Cardiac septum (tissue), 1 donor: ENCODE measurements at regions not wholly inside any gene's neighbourhood (a gene's known extent, or its start where the extent isn't known, plus 50 kb on each side); places are given as distances from the start of the nearest gene placed in this dataset.

Experiments used
- DNase-seq: peaks from one replicate; pipeline ENCODE4 v3.0.0-alpha.2; 2020; ENCODE audit warnings: low spot score
- intact Hi-C: fragments of 100-400 bp; cut with DNase I; formaldehyde crosslinking; loops from one replicate; pipeline ENCODE4 v1.14.0; 2022
- donor health status: DM: no; HTN: no; CAD: no.

GRCh38 chr12:126156806-126157574 lies 1091.8 kb downstream of the AACS start:
- DNase-seq, result no peak
- intact Hi-C loops, result no loop called here

DNA sequence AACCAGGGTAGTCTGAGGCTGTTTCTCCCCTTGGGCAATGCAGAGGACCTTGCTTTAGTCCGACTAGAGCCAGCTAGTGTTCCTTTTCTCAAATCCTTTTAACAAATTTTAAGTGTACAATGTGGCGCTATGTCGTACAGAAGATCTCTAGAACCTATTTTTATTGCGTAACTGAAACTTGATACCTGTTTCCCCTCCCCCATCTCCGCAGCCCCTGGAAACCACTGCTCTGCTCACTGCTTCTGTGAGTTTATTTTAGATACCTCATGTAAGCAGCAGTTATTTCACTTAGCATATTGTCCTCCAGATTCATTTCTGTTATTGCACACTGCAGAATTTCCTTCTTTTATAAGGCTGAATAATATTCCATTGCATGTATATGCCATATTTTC lies 1092.3 kb downstream of the AACS start:
- no peak for DNase-seq

DNA sequence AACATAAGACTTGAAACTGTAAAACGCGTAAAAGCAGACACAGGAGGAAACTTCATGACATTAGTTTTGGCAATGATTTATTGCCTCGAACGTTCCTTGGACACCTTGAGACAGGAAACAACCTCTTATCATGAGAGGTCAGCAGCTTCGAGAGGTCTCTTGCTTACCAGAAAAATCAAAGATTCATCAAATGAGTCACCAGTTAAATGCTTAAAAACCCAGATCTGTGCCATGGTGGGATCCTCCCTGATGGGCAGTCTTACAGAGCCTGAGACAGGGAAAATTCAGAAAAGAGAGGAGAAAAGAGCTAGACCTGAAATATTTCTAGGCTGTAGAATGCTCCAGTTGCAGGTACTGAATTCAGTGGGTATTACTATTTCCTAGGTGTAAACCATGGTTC lies 1093.9 kb downstream of the AACS start:
- DNase-seq, result no peak
- intact Hi-C loops, result no loop called here

More for the DNA sequence above, 1092.3 kb downstream of the AACS start:
- intact Hi-C loops, result no loop called here

GRCh38 chr12:126160912-126161311 lies 1095.7 kb downstream of the AACS start:
- intact Hi-C loops, result no loop called here
- DNase-seq, result no peak

DNA sequence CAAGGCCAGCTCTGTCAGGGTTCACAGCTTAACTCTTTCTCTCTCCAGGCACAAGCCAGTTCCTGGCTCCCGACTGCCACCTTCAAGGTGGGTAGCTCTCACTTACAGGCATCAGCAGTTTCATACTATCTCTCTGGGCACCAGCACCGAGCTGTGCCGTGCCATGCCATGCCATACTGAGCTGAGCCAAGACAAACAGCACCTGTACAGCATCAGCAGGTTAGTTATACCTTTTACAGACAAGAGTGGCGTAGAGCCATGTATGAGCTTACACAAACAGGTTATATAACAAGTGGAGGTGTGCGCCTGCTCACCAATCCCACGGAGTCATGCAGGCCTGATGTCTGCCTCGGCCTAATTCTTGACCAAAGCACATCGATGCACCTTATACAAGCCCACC lies 1098.7 kb downstream of the AACS start:
- intact Hi-C loops, result no loop called here
- DNase-seq, result no peak

DNA sequence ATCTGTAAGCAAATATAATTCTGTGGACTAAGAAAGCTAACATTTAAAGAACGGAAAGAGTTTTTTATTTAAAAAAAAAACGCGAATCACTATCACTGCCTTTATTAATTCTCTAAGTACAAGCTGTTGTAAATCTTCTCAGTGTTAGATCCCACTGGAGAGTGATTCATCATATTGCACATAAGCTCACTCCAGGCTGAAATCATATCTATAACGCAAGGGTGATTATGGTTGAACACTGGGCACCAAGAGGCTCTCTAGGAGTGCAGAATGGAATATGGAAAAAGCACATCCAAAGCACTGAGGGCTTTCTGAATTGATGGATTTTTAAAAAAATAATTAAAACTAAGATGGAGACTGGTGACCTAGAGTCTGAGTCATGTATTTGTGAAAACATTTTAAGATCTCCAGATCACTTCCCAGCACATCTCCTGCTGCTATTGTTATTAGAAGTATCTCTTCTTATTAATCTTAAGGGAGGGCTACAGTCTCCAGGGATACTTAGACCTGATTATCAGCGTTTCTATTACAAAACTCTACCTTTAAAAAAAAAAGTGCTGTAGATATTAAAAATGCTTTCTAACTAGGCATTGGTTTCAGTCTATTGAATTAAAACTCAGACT lies 1106.8 kb downstream of the AACS start:
- intact Hi-C loops, result no loop called here
- DNase-seq, result no peak

- no peak for DNase-seq
- intact Hi-C loops, result no loop called here
These were observed 1117.5 kb downstream of the AACS start for GRCh38 chr12:126182619-126183236.

- DNase-seq, result no peak
These were observed 1119.8 kb downstream of the AACS start for GRCh38 chr12:126185025-126185424.

DNA sequence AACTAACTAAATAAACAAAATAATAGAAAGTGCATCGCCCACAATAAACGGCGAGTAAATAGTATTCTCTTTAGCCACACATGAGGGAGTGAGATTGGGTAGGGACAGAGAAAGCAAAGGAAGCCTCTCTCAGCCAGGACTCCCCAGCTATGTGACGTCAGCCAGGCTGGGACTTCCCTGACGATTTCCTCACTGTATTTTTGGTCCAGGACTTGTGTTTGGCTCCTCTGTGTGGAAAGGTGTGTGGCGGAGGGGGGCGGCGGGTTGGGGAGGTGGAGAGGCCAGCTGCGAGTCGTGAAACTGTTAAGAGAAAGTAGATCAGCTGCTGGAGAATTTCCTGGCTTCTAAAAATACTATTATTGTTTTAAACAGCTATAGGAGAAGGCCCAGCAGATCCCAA lies 1124.6 kb downstream of the AACS start:
- intact Hi-C loops, result no loop called here
- no peak for DNase-seq

More at GRCh38 chr12:126185025-126185424, 1119.8 kb downstream of the AACS start:
- intact Hi-C loops, result no loop called here

GRCh38 chr12:126191031-126191891 lies 1126.0 kb downstream of the AACS start:
- no peak for DNase-seq
- intact Hi-C loops, result no loop called here

- no peak for DNase-seq
- intact Hi-C loops, result no loop called here
These were observed 1126.7 kb downstream of the AACS start for GRCh38 chr12:126191949-126192348.

DNA sequence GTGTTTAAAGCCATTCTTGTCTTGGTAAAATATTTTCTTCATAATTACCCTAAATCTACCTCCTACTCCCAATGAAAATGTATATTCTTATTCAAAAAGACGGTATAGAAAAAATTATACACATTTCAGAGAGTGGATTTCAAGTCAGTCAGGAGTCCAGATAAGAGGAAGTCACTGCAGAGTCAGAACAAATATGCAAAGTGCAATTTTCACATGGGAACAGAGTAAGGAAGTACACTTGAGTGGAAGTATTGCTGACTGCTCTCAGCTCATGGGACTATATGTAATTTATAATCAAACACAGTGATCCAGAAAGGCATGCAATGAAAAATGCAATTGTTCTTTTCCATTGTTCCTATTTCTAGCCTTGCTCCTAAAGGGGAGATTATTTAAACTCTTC lies 1128.0 kb downstream of the AACS start:
- intact Hi-C loops, result no loop called here
- no peak for DNase-seq

GRCh38 chr12:126196263-126196662 lies 1131.0 kb downstream of the AACS start:
- intact Hi-C loops, result no loop called here
- no peak for DNase-seq

GRCh38 chr12:126198516-126198915 lies 1133.3 kb downstream of the AACS start:
- intact Hi-C loops, result no loop called here
- no peak for DNase-seq

DNA sequence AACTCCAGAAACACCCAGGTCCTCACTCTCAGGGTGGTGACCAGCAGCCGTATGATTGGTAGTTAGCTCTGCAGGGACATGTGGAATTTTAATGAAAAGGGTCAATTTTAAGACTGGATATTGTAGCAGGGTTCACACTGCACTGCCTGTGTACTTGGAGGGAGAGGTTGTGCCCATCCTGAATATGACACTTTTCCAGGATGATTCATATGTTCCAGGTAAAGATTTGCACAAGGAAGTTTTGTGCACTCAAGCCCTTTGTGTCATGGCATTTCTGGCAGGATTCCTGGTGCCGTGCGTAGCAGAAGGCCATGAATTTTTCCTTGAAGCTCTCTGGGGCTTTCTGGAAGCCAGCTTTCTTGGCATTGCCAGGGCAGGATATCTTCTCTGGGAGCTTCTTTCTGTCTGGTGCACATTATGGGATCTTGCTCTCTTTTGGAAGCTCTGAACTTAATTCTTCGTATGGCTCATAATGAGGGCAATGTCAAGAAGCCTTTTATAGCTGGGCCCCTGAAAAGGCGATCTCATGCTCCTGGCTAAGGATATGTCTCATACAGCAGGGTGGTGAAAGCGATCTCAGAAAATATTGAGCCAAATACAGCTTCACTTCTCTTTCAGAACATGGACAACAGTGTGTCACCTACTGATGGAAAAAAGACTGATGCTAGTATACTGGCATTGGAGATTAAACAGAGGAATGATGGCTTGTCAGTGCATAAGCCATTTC lies 1133.9 kb downstream of the AACS start:
- intact Hi-C loops, result no loop called here
- DNase-seq, result no peak

GRCh38 chr12:126201981-126202537 lies 1136.8 kb downstream of the AACS start:
- intact Hi-C loops, result no loop called here
- no peak for DNase-seq

DNA sequence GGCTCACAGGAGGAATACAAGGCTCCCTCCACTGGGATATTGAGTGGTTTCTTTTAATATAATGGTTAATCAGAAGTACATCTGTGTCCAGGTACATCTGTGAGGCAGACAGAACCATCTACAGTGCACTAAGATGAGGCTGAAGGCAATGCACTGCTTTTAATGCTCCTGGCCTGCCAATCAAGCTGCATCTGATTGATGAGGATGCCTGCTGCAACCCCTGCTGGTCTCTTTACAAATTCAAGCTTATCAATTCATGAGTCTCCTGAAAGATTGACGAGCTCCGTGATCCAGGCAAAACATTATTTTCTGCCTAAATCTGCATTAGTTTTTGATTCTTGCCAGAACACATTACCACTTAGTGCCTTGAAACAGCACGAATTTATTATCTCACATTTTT lies 1139.1 kb downstream of the AACS start:
- intact Hi-C loops, result no loop called here
- no peak for DNase-seq

- intact Hi-C loops, result no loop called here
- no peak for DNase-seq
These were observed 1144.8 kb downstream of the AACS start for GRCh38 chr12:126210026-126210425.

DNA sequence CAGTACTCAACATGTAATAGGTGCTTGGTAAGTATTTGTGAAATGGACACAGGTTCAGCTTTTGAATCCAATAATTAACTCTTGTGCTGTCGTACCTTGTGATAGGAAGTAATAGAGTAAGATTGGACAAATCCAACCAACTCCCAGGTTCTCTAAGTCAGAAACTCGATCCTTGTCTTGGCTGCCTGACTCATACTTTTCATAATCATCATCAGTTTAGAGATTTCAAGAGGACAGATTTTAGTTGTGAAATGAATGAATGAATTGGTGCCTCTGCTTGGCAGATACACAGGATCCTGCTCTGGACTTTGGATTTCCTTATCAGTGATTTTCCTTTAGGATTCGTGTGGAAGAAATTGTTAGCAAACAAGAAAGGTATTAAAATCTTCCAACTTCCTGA lies 1145.2 kb downstream of the AACS start:
- intact Hi-C loops, result no loop called here

More for the DNA sequence above, 1145.2 kb downstream of the AACS start:
- no peak for DNase-seq
